B cell (primary cell): ENCODE measurements at regions not wholly inside any gene's neighbourhood (a gene's known extent, or its start where the extent isn't known, plus 50 kb on each side); places are given as distances from the start of the nearest gene placed in this dataset.

Experiments
- ATAC-seq: fragments of 200-7000 bp; cut with Tn5 transposase; one replicate; pipeline ENCODE4 v1.10.0; 2021; ENCODE audit warnings: low read depth, mild to moderate bottlenecking, moderate number of reproducible peaks, moderate library complexity
- CTCF ChIA-PET: fragments of 350-600 bp; sonication (Branson Sonifier 250); formaldehyde crosslinking; loops from one replicate; lab custom pipeline; 2021; ENCODE audit warnings: antibody characterized with exemption, inconsistent platforms; lab: Charles Lee
- POLR2A ChIA-PET: fragments of 350-600 bp; sonication (Branson Sonifier 250); formaldehyde crosslinking; loops from one replicate; lab custom pipeline; 2021; ENCODE audit warnings: antibody characterized with exemption; lab: Charles Lee
- DNase-seq: peaks from one replicate; pipeline ENCODE4 v3.0.0; 2013
- H2AFZ ChIP-seq: 2 replicates; pipeline ENCODE4 v1.6.1; 2012; ENCODE audit warnings: mild to moderate bottlenecking, low read depth, low read length; ENCODE audit not compliant: insufficient read depth, poor library complexity, severe bottlenecking
- H3K27ac ChIP-seq, 2 donors: 1 replicate in 1 of 2; 2 replicates in 1 of 2; pipeline ENCODE4 v1.5.1; 2012 to 2013; ENCODE audit warnings: low read length in 2 of 2, mild to moderate bottlenecking in 2 of 2, moderate library complexity in 1 of 2
- H3K27me3 ChIP-seq, 4 experiments: fragments of 200-600 bp in 1 of 4; sonication (generic) in 1 of 4; replicated peaks in 1 of 4; 1 replicate in 2 of 4; 2 replicates in 2 of 4; pipeline versions ENCODE4 v1.6.1 to v1.7.0; 2013 to 2016; ENCODE audit warnings: low read length in 3 of 4, mild to moderate bottlenecking in 2 of 4, mixed read lengths in 1 of 4, moderate library complexity in 1 of 4; ENCODE audit not compliant: insufficient read depth in 4 of 4, control insufficient read depth in 3 of 4; ENCODE audit errors: control extremely low read depth in 1 of 4
- H3K36me3 ChIP-seq, 2 experiments: replicated peaks in 1 of 2; 1 replicate in 1 of 2; 2 replicates in 1 of 2; pipeline versions ENCODE4 v1.6.1 to v1.7.1; 2013; ENCODE audit warnings: low read length in 1 of 2; ENCODE audit not compliant: insufficient read depth in 2 of 2, control insufficient read depth in 1 of 2; ENCODE audit errors: control extremely low read depth in 1 of 2, extremely low read depth in 1 of 2
- H3K4me1 ChIP-seq, 2 donors: fragments of 200-600 bp in 1 of 2; sonication (generic) in 1 of 2; 1 replicate in 1 of 2; 2 replicates in 1 of 2; pipeline versions ENCODE4 v1.5.1 to v1.6.1; 2013 to 2017; ENCODE audit warnings: low read length in 2 of 2; ENCODE audit not compliant: control insufficient read depth in 2 of 2, insufficient read depth in 2 of 2
- H3K4me2 ChIP-seq: replicated peaks from 2 replicates; pipeline ENCODE3; 2012; ENCODE audit warnings: mild to moderate bottlenecking, low read depth, low read length; ENCODE audit not compliant: poor library complexity, severe bottlenecking
- H3K4me3 ChIP-seq, 5 experiments: fragments of 200-600 bp in 1 of 5; sonication (generic) in 1 of 5; 1 replicate in 3 of 5; 2 replicates in 2 of 5; pipeline versions ENCODE4 v1.5.1 to v1.7.0; 2011 to 2016; ENCODE audit warnings: low read length in 4 of 5, mild to moderate bottlenecking in 4 of 5, low read depth in 2 of 5, control low read depth in 1 of 5, moderate library complexity in 1 of 5; ENCODE audit not compliant: insufficient read depth in 1 of 5; ENCODE audit errors: control extremely low read depth in 1 of 5, extremely low read depth in 1 of 5
- H3K79me2 ChIP-seq: fragments of 200-600 bp; sonication (generic); one replicate; pipeline ENCODE4 v1.6.0; 2016; ENCODE audit warnings: low read length; ENCODE audit not compliant: control insufficient read depth, insufficient read depth
- H3K9ac ChIP-seq: fragments of 200-600 bp; sonication (generic); 2 replicates; pipeline ENCODE4 v1.6.1; 2017; ENCODE audit warnings: mild to moderate bottlenecking, low read length, moderate library complexity
- H3K9me3 ChIP-seq, 3 donors: one replicate each; pipeline versions ENCODE4 v1.6.1 to v1.7.1; 2013; ENCODE audit warnings: low read length in 2 of 3; ENCODE audit not compliant: control insufficient read depth in 2 of 3, insufficient read depth in 1 of 3; ENCODE audit errors: control extremely low read depth in 1 of 3
- H4K20me1 ChIP-seq: 2 replicates; pipeline ENCODE4 v1.6.0; 2012; ENCODE audit warnings: mild to moderate bottlenecking, low read length; ENCODE audit not compliant: insufficient read depth, control insufficient read depth, poor library complexity, severe bottlenecking
- H3K27ac Mint-ChIP-seq: one replicate; pipeline ENCODE4 v1.8.0; 2021; ENCODE audit warnings: mixed read lengths
- H3K27me3 Mint-ChIP-seq: one replicate; pipeline ENCODE4 v1.8.0; 2021; ENCODE audit warnings: mixed read lengths
- H3K4me1 Mint-ChIP-seq: one replicate; pipeline ENCODE4 v1.8.0; 2021; ENCODE audit warnings: mixed read lengths
- H3K4me3 Mint-ChIP-seq: one replicate; pipeline ENCODE4 v1.8.0; 2021; ENCODE audit warnings: mixed read lengths
- H3K9me3 Mint-ChIP-seq: one replicate; pipeline ENCODE4 v1.8.0; 2022; ENCODE audit warnings: mixed read lengths; ENCODE audit not compliant: insufficient read depth
- CTCF ChIP-seq: fragments of 200-600 bp; IDR thresholded peaks from one replicate; pipeline ENCODE4 v1.8.0; 2022; ENCODE audit warnings: antibody characterized with exemption, mild to moderate bottlenecking
- EZH2 ChIP-seq: IDR thresholded peaks from 2 replicates; pipeline ENCODE4 v1.6.1; 2012; ENCODE audit warnings: borderline replicate concordance, low read depth, mild to moderate bottlenecking, moderate library complexity, low read length; ENCODE audit not compliant: insufficient read depth, poor library complexity, severe bottlenecking
- WGBS: methylation state at CpG from one replicate; pipeline ENCODE4 v1.1.5; 2013; ENCODE audit warnings: missing lambda C conversion rate; ENCODE audit not compliant: insufficient coverage; 5-methylcytosine and 5-hydroxymethylcytosine counted together
- intact Hi-C: fragments of 100-400 bp; cut with micrococcal nuclease; formaldehyde crosslinking; loops from one replicate; pipeline ENCODE4 v1.10.0; 2022

GRCh38 chr5:145198525-145199260 is 636.4 kb downstream of the PRELID2 start:
- ATAC-seq = no peak
- WGBS = no CpG with 5 or more reads among the region's 1 CpG

More at GRCh38 chr5:145198525-145199260, 636.4 kb downstream of the PRELID2 start:
- H3K36me3 ChIP-seq = no peaks in the 10 kb centered on the region
- no peak overlapping the region for H3K27ac Mint-ChIP-seq
- no peak overlapping the region for H2AFZ ChIP-seq
- no peaks in the 10 kb centered on the region for H3K4me1 Mint-ChIP-seq
- no peak for TF ChIP-seq CTCF
- no peak for TF ChIP-seq EZH2
- no peaks in the 10 kb centered on the region for H3K9me3 Mint-ChIP-seq
- H3K4me3 ChIP-seq = no peak overlapping the region
- H3K4me3 Mint-ChIP-seq = no peak overlapping the region
- no peak overlapping the region for H3K27ac ChIP-seq
- no peak overlapping the region for H3K4me2 ChIP-seq
- no peak overlapping the region for H3K9ac ChIP-seq
- no peaks in the 10 kb centered on the region for H3K27me3 ChIP-seq
- H3K9me3 ChIP-seq = peaks cover 0 to 3% (median 0%) of the 10 kb centered on the region in 3 donors
- no peak for DNase-seq
- H3K4me1 ChIP-seq = no peaks in the 10 kb centered on the region
- H4K20me1 ChIP-seq = no peaks in the 10 kb centered on the region
- H3K27me3 Mint-ChIP-seq = no peaks in the 10 kb centered on the region
- intact Hi-C loops = no loop called here
- no peaks in the 10 kb centered on the region for H3K79me2 ChIP-seq
- CTCF ChIA-PET = no interaction called here
- POLR2A ChIA-PET = no interaction called here
